GM19240 (cell line): ENCODE measurements at regions not wholly inside any gene's neighbourhood (a gene's known extent, or its start where the extent isn't known, plus 50 kb on each side); places are given as distances from the start of the nearest gene placed in this dataset.

Experiments used
- DNase-seq: peaks from one replicate; pipeline ENCODE4 v3.0.0; 2011; ENCODE audit warnings: low spot score; ENCODE audit not compliant: insufficient read length

GRCh38 chr6:12381587-12381986 lies 91.4 kb downstream of the EDN1 start:
- no peak for DNase-seq

DNA sequence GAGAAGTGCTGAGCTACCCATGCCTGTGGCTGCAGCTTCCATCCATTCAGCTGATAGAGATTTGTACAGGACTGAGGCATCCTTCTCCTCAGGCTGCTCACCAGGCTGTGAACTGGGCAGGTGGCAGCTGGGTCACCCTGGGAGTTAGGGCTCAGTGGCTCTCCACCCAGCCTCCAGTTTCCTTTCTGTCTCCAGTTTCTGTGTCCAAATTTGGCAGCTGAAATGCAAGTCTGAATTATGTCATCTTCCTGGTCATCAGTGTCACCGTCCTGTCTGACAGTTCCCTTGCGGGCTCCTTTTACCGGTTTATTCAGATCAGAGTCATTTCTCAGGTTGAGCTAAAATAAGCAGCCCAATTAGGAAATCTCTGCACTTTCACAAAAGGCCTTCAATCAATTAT lies 93.3 kb downstream of the EDN1 start:
- DNase-seq, result peak; percentile 49

- no peak for DNase-seq
These were observed 94.3 kb downstream of the EDN1 start for GRCh38 chr6:12384357-12384912.

GRCh38 chr6:12385316-12385715 lies 95.2 kb downstream of the EDN1 start:
- no peak for DNase-seq

GRCh38 chr6:12386816-12387215 lies 96.7 kb downstream of the EDN1 start:
- no peak for DNase-seq

DNA sequence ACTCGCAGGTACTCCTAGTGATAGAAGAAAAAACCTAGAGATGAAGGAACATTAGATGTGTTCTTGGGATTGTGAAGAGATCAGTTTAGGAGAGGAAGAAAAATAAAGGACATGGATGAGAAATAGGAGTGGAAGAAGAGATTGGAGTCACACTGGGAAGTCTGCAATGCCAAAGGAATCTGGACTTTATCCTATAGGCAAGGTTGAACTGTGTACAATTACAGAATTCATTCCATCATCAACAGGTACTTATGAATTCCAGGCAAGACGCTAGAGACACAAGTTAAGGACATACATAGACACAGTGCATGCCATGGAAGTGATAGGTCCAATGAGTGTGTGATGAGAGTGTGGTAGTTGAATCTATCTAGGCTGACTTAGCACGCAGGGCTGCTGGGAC lies 101.3 kb downstream of the EDN1 start:
- no peak for DNase-seq

GRCh38 chr6:12392490-12392889 lies 102.3 kb downstream of the EDN1 start:
- DNase-seq, result no peak

DNA sequence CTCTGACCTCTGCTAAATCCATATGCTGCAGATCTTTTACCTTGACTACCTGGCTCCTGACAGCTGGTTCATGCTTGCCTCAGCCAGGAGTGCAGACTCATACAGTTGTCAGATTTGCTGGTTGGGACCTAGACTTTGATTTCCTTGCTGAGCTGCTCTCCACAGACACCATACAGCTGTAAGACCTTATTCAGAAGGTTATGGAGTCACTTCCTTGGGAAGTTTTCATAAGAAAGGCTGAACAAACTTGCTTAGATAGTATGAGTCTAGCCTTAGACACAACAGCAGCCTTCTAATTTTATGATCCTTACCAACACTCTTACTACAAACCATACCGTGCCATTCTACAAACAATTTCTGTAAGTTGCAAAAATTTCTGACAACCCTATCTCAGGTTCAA lies 102.9 kb downstream of the EDN1 start:
- DNase-seq, result no peak

DNA sequence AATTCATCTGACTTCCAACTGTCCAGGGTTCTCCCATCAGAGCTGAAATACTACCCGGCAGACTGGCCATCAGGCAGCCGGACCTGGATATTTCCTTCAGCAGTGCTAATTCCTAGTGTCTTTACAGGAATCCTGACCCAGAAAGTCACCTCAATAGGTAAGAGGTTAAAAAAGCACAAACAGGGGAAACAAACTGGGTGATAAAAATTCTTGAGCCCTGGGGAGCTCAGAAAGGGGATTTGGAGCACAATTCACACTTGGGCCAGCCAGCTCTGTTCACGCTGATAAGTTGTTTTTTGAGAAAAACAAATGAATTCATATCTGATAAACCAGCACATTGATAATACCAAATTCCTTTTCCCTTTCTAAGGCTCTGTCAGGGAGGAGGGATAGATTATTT lies 104.0 kb downstream of the EDN1 start:
- no peak for DNase-seq

GRCh38 chr6:12395898-12396297 lies 105.7 kb downstream of the EDN1 start:
- no peak for DNase-seq

DNA sequence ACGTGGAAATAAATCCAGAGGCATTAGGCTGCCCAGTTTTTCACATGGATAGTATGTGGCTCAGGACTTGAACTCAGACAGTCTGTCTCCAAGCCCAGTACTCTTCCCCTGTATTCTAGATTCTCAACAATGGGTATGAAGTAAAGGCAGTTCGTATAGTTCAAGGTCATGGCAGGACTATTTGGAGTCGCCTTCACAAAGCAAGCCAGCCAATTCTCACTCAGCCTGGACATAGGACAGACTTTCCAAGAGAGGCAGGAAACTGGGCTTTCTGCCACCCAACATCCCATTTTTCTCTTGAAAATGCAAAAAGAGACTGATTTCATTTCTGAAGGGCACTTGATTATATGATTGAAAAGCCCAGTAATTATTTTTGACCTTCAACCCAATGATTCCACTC lies 111.0 kb downstream of the EDN1 start:
- no peak for DNase-seq

GRCh38 chr6:12403201-12403826 lies 113.2 kb downstream of the EDN1 start:
- no peak for DNase-seq

- DNase-seq, result no peak
These were observed 113.9 kb downstream of the EDN1 start for GRCh38 chr6:12403947-12404647.

- DNase-seq, result no peak
These were observed 114.5 kb downstream of the EDN1 start for GRCh38 chr6:12404651-12405050.

- no peak for DNase-seq
These were observed 118.6 kb downstream of the EDN1 start for GRCh38 chr6:12408752-12409151.

- no peak for DNase-seq
These were observed 120.8 kb downstream of the EDN1 start for GRCh38 chr6:12410946-12411345.

DNA sequence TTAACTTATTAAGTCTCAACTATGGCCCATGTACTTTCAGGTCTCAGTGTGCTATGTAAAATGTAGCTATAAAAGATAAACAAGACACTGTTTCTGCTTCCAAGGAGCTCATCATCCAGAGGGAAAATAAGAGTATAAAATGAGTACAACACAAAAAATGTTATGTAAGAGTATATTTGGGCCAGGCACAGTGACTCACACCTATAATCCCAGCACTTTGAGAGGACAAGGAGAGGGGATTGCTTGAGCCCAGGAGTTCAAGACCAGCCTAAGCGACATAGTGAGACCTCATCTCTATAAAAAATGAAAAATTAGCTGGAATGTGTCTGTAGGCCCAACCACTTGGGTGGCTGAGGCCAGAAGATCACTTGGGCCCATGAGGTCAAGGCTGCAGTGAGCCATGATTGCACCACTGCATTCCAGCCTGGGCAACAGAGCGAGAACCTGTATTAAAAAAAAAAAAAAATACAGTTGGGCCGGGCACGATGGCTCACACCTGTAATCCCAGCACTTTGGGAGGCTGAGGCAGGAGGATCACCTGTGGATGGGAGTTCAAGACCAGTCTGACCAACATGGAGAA lies 124.0 kb downstream of the EDN1 start:
- no peak for DNase-seq

- DNase-seq, result no peak
These were observed 125.9 kb downstream of the EDN1 start for GRCh38 chr6:12415980-12416598.

GRCh38 chr6:12417191-12417590 lies 127.0 kb downstream of the EDN1 start:
- DNase-seq, result no peak

DNA sequence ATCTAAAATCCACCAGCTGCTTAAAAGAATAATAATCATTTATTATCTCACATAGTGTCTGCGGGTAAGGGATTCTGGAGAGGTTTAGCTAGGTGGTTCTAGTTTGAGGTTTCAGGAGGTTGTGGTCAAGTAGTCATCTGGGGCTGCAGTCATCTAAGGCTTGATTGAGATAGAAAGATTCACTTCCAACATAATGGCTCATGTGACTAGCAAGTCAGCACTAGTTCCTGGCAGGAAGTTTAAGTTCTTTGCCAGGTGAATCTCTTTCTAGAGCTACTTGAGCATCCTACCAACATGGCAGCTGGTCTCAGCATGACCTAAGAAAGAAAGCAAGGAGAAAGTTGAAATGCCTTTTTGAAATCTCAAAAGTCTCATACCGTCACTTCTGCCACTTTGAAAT lies 128.8 kb downstream of the EDN1 start:
- no peak for DNase-seq

- DNase-seq, result no peak
These were observed 129.6 kb downstream of the EDN1 start for GRCh38 chr6:12419631-12420272.

DNA sequence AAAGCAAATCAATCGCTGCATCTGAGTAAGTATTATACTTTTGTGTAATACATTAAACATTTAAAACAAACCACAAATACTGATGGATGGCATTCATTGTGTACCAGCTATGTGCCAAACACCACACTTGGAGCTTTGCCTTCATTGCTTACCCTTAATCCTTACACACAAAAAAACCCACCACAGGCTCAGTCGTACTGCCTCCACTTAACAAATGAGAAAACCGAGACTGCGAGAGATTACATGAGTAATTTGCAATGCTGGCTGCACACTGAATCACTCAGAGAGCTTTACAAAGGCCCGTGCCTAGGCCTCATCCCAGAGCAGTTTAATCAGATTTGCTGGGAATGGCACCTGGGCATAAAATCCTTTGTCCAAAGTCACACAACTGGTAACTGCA lies 130.5 kb downstream of the EDN1 start:
- DNase-seq, result no peak
